Adipocyte (in vitro differentiated cells): ENCODE measurements at regions not wholly inside any gene's neighbourhood (a gene's known extent, or its start where the extent isn't known, plus 50 kb on each side); places are given as distances from the start of the nearest gene placed in this dataset.
A peak's percentile ranks its signal among the peaks of the same experiment; 100 is the strongest.

Experiments used
- DNase-seq: peaks from one replicate; pipeline ENCODE4 v3.0.0-alpha.2; 2015; ENCODE audit warnings: low read depth
- H3K27me3 ChIP-seq: replicated peaks from 2 replicates; pipeline ENCODE4 v1.7.0; 2013; ENCODE audit warnings: mild to moderate bottlenecking, low read length, moderate library complexity; ENCODE audit not compliant: control insufficient read depth, insufficient read depth
- H3K36me3 ChIP-seq: 2 replicates; pipeline ENCODE4 v1.7.0; 2013; ENCODE audit warnings: low read length, mild to moderate bottlenecking, moderate library complexity; ENCODE audit not compliant: control insufficient read depth, insufficient read depth, severe bottlenecking
- H3K4me1 ChIP-seq: 2 replicates; pipeline ENCODE4 v1.7.0; 2013; ENCODE audit warnings: mild to moderate bottlenecking, low read length, moderate library complexity; ENCODE audit not compliant: control insufficient read depth, insufficient read depth
- H3K4me3 ChIP-seq: 2 replicates; pipeline ENCODE4 v1.7.0; 2013; ENCODE audit warnings: mild to moderate bottlenecking, low read length, moderate library complexity
- H3K9ac ChIP-seq: 2 replicates; pipeline ENCODE4 v1.7.0; 2013; ENCODE audit warnings: mild to moderate bottlenecking, low read length, moderate library complexity
- H3K9me3 ChIP-seq: 2 replicates; pipeline ENCODE4 v1.7.0; 2013; ENCODE audit warnings: mild to moderate bottlenecking, low read length, moderate library complexity; ENCODE audit not compliant: control insufficient read depth

GRCh38 chr6:51410453-51410852, 591.8 kb downstream of the TFAP2B start:
- Histone ChIP-seq H3K4me3 (no peak overlapping the region), H3K36me3 (no peaks in the 10 kb centered on the region), H3K9ac (no peak overlapping the region), H3K4me1 (no peaks in the 10 kb centered on the region), H3K9me3 (no peaks in the 10 kb centered on the region), H3K27me3 (no peaks in the 10 kb centered on the region)
- DNase-seq = no peak

GRCh38 chr6:51411496-51412125, 592.9 kb downstream of the TFAP2B start:
- Histone ChIP-seq H3K36me3 (no peaks in the 10 kb centered on the region), H3K4me1 (no peaks in the 10 kb centered on the region), H3K9me3 (no peaks in the 10 kb centered on the region), H3K9ac (no peak overlapping the region), H3K27me3 (no peaks in the 10 kb centered on the region), H3K4me3 (no peak overlapping the region)
- no peak for DNase-seq

GRCh38 chr6:51414361-51414760, 595.7 kb downstream of the TFAP2B start:
- Histone ChIP-seq H3K9ac (no peak overlapping the region), H3K27me3 (no peaks in the 10 kb centered on the region)

GRCh38 chr6:51415501-51415900, 596.8 kb downstream of the TFAP2B start:
- Histone ChIP-seq H3K27me3 (no peaks in the 10 kb centered on the region), H3K9me3 (no peaks in the 10 kb centered on the region), H3K4me1 (no peaks in the 10 kb centered on the region), H3K9ac (no peak overlapping the region), H3K4me3 (no peak overlapping the region), H3K36me3 (no peaks in the 10 kb centered on the region)
- no peak for DNase-seq

More at GRCh38 chr6:51414361-51414760, 595.7 kb downstream of the TFAP2B start:
- Histone ChIP-seq H3K4me1 (no peaks in the 10 kb centered on the region), H3K4me3 (no peak overlapping the region), H3K9me3 (no peaks in the 10 kb centered on the region), H3K36me3 (no peaks in the 10 kb centered on the region)
- no peak for DNase-seq

- H3K9ac ChIP-seq = no peak overlapping the region
Observed at GRCh38 chr6:51429017-51429712, 610.5 kb downstream of the TFAP2B start.

GRCh38 chr6:51430589-51430988, 611.9 kb downstream of the TFAP2B start:
- no peaks in the 10 kb centered on the region for H3K4me1 ChIP-seq
- no peaks in the 10 kb centered on the region for H3K27me3 ChIP-seq
- DNase-seq = no peak
- H3K4me3 ChIP-seq = no peak overlapping the region
- no peak overlapping the region for H3K9ac ChIP-seq
- no peaks in the 10 kb centered on the region for H3K9me3 ChIP-seq
- H3K36me3 ChIP-seq = no peaks in the 10 kb centered on the region

More at GRCh38 chr6:51429017-51429712, 610.5 kb downstream of the TFAP2B start:
- H3K4me3 ChIP-seq = no peak overlapping the region
- H3K27me3 ChIP-seq = no peaks in the 10 kb centered on the region
- H3K9me3 ChIP-seq = no peaks in the 10 kb centered on the region
- no peaks in the 10 kb centered on the region for H3K4me1 ChIP-seq
- no peaks in the 10 kb centered on the region for H3K36me3 ChIP-seq
- no peak for DNase-seq

- no peaks in the 10 kb centered on the region for H3K36me3 ChIP-seq
- no peaks in the 10 kb centered on the region for H3K27me3 ChIP-seq
- no peak overlapping the region for H3K9ac ChIP-seq
- H3K4me1 ChIP-seq = no peaks in the 10 kb centered on the region
- DNase-seq = no peak
- no peak overlapping the region for H3K4me3 ChIP-seq
- H3K9me3 ChIP-seq = no peaks in the 10 kb centered on the region
Observed at GRCh38 chr6:51432481-51432880, 613.8 kb downstream of the TFAP2B start.

- no peaks in the 10 kb centered on the region for H3K9me3 ChIP-seq
- no peaks in the 10 kb centered on the region for H3K36me3 ChIP-seq
- no peak overlapping the region for H3K9ac ChIP-seq
- DNase-seq = peak; percentile 0
- no peaks in the 10 kb centered on the region for H3K4me1 ChIP-seq
- no peak overlapping the region for H3K4me3 ChIP-seq
- no peaks in the 10 kb centered on the region for H3K27me3 ChIP-seq
Observed at GRCh38 chr6:51450248-51450957, 631.7 kb downstream of the TFAP2B start.

GRCh38 chr6:51450958-51451357, 632.3 kb downstream of the TFAP2B start:
- H3K36me3 ChIP-seq = no peaks in the 10 kb centered on the region
- H3K4me1 ChIP-seq = no peaks in the 10 kb centered on the region
- no peak overlapping the region for H3K9ac ChIP-seq
- H3K9me3 ChIP-seq = no peaks in the 10 kb centered on the region
- DNase-seq = no peak
- no peak overlapping the region for H3K4me3 ChIP-seq
- H3K27me3 ChIP-seq = no peaks in the 10 kb centered on the region

GRCh38 chr6:51456282-51456681, 631.1 kb downstream of the PKHD1 start:
- DNase-seq = no peak
- Histone ChIP-seq H3K9ac (no peak overlapping the region), H3K4me3 (no peak overlapping the region), H3K9me3 (no peaks in the 10 kb centered on the region), H3K4me1 (no peaks in the 10 kb centered on the region), H3K27me3 (no peaks in the 10 kb centered on the region), H3K36me3 (no peaks in the 10 kb centered on the region)

- Histone ChIP-seq H3K4me1 (no peaks in the 10 kb centered on the region), H3K27me3 (no peaks in the 10 kb centered on the region), H3K36me3 (no peaks in the 10 kb centered on the region), H3K9ac (no peak overlapping the region), H3K9me3 (no peaks in the 10 kb centered on the region), H3K4me3 (no peak overlapping the region)
- DNase-seq = no peak
Observed at GRCh38 chr6:51459958-51460357, 627.5 kb downstream of the PKHD1 start.
